Fibroblast of lung (primary cell): ENCODE measurements at regions not wholly inside any gene's neighbourhood (a gene's known extent, or its start where the extent isn't known, plus 50 kb on each side); places are given as distances from the start of the nearest gene placed in this dataset.

Source experiments
- EZH2 ChIP-seq: IDR thresholded peaks from 2 replicates; pipeline ENCODE4 v1.5.1; 2012; ENCODE audit warnings: low read length, control low read depth, mild to moderate bottlenecking; ENCODE audit errors: missing control alignments
- TF ChIP-seq, protein P1 (sequence below), 2 donors: IDR thresholded peaks in 1 of 2; conservative IDR thresholded peaks in 1 of 2; 1 replicate in 1 of 2; 2 replicates in 1 of 2; pipeline ENCODE4 v1.5.1; 2011 to 2012; ENCODE audit warnings: low read length in 2 of 2, control low read depth in 1 of 2, inconsistent platforms in 1 of 2, low read depth in 1 of 2, mild to moderate bottlenecking in 1 of 2

DNA sequence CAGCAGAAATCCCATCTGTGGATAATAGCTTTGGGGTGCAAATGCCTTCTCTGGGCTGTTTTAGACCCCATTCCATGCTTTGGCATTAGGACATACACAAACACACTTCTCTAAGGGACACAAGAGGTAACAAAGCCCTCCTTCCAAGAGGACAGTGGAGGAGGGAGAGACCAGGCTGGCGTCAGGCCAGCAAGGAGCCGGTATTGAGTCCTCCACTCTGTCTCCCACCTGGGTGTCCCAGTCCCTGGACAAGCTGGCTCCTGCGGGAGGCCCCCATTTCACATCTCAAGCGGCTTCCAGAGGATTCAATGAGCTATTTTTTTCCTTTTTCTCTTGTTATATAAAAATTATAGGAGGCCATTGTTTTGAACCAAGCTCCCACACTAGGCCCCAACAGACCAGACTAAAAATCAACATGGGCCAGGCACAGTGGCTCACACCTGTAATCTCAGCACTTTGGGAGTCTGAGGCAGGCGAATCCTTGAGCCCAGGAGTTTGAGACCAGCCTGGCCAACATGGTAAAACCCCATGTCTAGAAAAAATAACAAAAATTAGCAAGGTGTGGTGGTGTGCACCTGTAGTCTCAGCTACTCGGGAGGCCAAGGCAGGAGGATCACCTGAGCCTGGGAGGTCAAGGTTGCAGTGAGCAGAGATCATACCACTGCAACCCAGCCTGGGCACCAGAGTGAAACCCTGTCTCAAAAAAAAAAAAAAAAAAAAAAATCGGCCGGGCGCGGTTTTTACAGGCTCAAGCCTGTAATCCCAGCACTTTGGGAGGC is 142.9 kb downstream of the TOMM20 start:
- TF ChIP-seq, protein P1, sequence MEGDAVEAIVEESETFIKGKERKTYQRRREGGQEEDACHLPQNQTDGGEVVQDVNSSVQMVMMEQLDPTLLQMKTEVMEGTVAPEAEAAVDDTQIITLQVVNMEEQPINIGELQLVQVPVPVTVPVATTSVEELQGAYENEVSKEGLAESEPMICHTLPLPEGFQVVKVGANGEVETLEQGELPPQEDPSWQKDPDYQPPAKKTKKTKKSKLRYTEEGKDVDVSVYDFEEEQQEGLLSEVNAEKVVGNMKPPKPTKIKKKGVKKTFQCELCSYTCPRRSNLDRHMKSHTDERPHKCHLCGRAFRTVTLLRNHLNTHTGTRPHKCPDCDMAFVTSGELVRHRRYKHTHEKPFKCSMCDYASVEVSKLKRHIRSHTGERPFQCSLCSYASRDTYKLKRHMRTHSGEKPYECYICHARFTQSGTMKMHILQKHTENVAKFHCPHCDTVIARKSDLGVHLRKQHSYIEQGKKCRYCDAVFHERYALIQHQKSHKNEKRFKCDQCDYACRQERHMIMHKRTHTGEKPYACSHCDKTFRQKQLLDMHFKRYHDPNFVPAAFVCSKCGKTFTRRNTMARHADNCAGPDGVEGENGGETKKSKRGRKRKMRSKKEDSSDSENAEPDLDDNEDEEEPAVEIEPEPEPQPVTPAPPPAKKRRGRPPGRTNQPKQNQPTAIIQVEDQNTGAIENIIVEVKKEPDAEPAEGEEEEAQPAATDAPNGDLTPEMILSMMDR (conservative IDR thresholded peaks at IDR 0.05 in 1 of 2, IDR thresholded peaks at IDR 0.05 in 1 of 2; ENCODE audit: low read depth in 1 of 2, low read length in 2 of 2), result no peak
- no peak for TF ChIP-seq EZH2
